ENCODE measurements at regions not wholly inside any gene's neighbourhood (a gene's known extent, or its start where the extent isn't known, plus 50 kb on each side); places are given as distances from the start of the nearest gene placed in this dataset.

- TF ChIP-seq CTCF (IDR thresholded peaks at IDR 0.05) (no peak), POLR2AphosphoS5 (IDR thresholded peaks at IDR 0.05) (no peak)
These were observed 102.2 kb upstream of the TARS1 start for GRCh38 chr5:33338336-33339110.
